ENCODE measurements at regions not wholly inside any gene's neighbourhood (a gene's known extent, or its start where the extent isn't known, plus 50 kb on each side); places are given as distances from the start of the nearest gene placed in this dataset.

DNA sequence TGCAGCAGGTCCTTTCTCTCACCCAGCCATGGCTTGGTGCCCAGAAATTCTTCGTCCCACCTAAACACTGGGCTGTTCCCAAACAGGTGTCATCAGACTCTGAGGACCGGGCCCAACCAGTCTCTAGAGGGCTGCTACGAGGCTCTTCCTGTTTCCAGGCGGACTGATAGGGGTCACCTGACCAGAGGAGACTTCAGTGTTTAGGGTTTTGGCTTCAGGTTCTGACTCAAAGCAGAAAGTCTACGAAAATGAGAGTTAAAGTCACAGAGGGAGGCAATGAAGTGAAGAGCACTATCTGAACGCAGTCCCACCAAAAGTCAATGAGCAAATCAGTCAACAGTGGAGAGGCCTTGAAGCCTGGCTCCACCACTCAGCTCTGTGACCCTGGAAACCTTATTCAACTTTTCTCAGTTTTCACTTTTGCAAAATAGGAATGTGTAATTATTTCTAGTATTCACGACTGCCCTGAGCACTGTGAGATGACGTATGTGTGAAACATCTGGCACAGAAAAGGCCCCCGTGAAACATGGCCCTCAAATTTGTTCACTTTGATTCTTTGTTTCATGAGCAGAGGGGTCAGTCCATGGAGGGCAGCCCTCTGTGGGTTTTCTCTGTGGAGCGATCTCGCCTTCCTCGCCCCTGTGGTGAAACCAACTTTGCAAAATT, 189.9 kb upstream of the PDE1C start:
- TF ChIP-seq, protein P1, sequence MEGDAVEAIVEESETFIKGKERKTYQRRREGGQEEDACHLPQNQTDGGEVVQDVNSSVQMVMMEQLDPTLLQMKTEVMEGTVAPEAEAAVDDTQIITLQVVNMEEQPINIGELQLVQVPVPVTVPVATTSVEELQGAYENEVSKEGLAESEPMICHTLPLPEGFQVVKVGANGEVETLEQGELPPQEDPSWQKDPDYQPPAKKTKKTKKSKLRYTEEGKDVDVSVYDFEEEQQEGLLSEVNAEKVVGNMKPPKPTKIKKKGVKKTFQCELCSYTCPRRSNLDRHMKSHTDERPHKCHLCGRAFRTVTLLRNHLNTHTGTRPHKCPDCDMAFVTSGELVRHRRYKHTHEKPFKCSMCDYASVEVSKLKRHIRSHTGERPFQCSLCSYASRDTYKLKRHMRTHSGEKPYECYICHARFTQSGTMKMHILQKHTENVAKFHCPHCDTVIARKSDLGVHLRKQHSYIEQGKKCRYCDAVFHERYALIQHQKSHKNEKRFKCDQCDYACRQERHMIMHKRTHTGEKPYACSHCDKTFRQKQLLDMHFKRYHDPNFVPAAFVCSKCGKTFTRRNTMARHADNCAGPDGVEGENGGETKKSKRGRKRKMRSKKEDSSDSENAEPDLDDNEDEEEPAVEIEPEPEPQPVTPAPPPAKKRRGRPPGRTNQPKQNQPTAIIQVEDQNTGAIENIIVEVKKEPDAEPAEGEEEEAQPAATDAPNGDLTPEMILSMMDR (IDR thresholded peaks at IDR 0.05 in 4 of 5, conservative IDR thresholded peaks at IDR 0.05 in 1 of 5), result no peak
- TF ChIP-seq POLR2A (IDR thresholded peaks at IDR 0.05), result no peak

All from gastrocnemius medialis (tissue), 4 donors.